ENCODE measurements at regions not wholly inside any gene's neighbourhood (a gene's known extent, or its start where the extent isn't known, plus 50 kb on each side); places are given as distances from the start of the nearest gene placed in this dataset.
A peak's percentile ranks its signal among the peaks of the same experiment; 100 is the strongest.
"Not testable (repeated sequence)": the region's sequence is repeated elsewhere in the genome, so short reads cannot be mapped to it uniquely, and the experiment has no call there.

- no peak for DNase-seq (ENCODE audit: low read depth)
These were observed 77.6 kb upstream of the RTL6 start for GRCh38 chr22:44575381-44576268.

GRCh38 chr22:44574640-44575380, 76.8 kb upstream of the RTL6 start:
- DNase-seq (ENCODE audit: low read depth): no peak

- DNase-seq (ENCODE audit: low read depth): peak; percentile 28
These were observed 76.1 kb upstream of the RTL6 start for GRCh38 chr22:44574057-44574639.

- DNase-seq (ENCODE audit: low read depth): no peak
These were observed 75.4 kb upstream of the RTL6 start for GRCh38 chr22:44573451-44573850.

- no peak for DNase-seq (ENCODE audit: low read depth)
These were observed 74.6 kb upstream of the RTL6 start for GRCh38 chr22:44572414-44573207.

- DNase-seq (ENCODE audit: low read depth): no peak
These were observed 73.8 kb upstream of the RTL6 start for GRCh38 chr22:44571566-44572413.

- DNase-seq (ENCODE audit: low read depth): no peak
These were observed 72.7 kb upstream of the RTL6 start for GRCh38 chr22:44570476-44571445.

GRCh38 chr22:44569561-44569991, 71.5 kb upstream of the RTL6 start:
- DNase-seq (ENCODE audit: low read depth): no peak

GRCh38 chr22:44567846-44568493, 69.9 kb upstream of the RTL6 start:
- peak; percentile 45 for DNase-seq (ENCODE audit: low read depth)

GRCh38 chr22:44567378-44567841, 69.4 kb upstream of the RTL6 start:
- not testable (repeated sequence) for DNase-seq (ENCODE audit: low read depth)

- DNase-seq (ENCODE audit: low read depth): no peak
These were observed 68.9 kb upstream of the RTL6 start for GRCh38 chr22:44566911-44567310.

GRCh38 chr22:44562651-44563050, 64.6 kb upstream of the RTL6 start:
- DNase-seq (ENCODE audit: low read depth): not testable (repeated sequence)

GRCh38 chr22:44561139-44561840, 63.3 kb upstream of the RTL6 start:
- no peak for DNase-seq (ENCODE audit: low read depth)

GRCh38 chr22:44558671-44559070, 60.6 kb upstream of the RTL6 start:
- DNase-seq (ENCODE audit: low read depth): peak; percentile 46

- DNase-seq (ENCODE audit: low read depth): not testable (repeated sequence)
These were observed 59.8 kb upstream of the RTL6 start for GRCh38 chr22:44557872-44558271.

- no peak for DNase-seq (ENCODE audit: low read depth)
These were observed 59.2 kb upstream of the RTL6 start for GRCh38 chr22:44557064-44557748.

GRCh38 chr22:44555597-44555996, 57.6 kb upstream of the RTL6 start:
- DNase-seq (ENCODE audit: low read depth): no peak

- no peak for DNase-seq (ENCODE audit: low read depth)
These were observed 57.0 kb upstream of the RTL6 start for GRCh38 chr22:44555046-44555445.

All from iris pigment epithelial cell (primary cell).